SH-SY5Y (cell line): ENCODE measurements at regions not wholly inside any gene's neighbourhood (a gene's known extent, or its start where the extent isn't known, plus 50 kb on each side); places are given as distances from the start of the nearest gene placed in this dataset.

Experiments used
- GATA2 ChIP-seq: IDR thresholded peaks from 2 replicates; pipeline ENCODE4 v1.6.1; 2011; ENCODE audit warnings: mild to moderate bottlenecking, low read depth, low read length
- GATA3 ChIP-seq: IDR thresholded peaks from 2 replicates; pipeline ENCODE4 v1.6.1; 2011; ENCODE audit warnings: low read depth, mild to moderate bottlenecking, low read length, moderate library complexity

DNA sequence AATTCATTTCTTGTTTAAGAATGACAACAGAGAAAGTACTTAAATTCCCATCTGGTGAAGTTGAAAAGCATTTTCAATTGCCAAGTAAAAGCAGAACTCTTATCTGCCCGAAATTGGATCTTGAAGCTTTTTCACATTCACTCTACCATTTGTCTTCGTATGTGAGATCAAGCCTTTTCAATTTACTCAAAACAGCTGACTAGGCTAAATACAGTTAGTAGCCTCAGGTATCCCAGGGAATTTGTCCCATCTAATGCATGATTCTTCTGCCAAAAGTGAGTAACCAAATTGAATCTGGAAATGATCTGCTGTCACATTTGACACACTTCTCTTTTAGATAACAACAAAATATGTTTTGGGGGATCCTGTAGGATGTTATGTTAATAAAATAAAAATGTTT is 596.8 kb upstream of the HS3ST5 start:
- TF ChIP-seq GATA3 (no peak), GATA2 (no peak)
